PC-3 (cell line): ENCODE measurements at regions not wholly inside any gene's neighbourhood (a gene's known extent, or its start where the extent isn't known, plus 50 kb on each side); places are given as distances from the start of the nearest gene placed in this dataset.

ENCODE experiments used
- EZH2 ChIP-seq: fragments of 300-600 bp; sonication (generic); IDR thresholded peaks from one replicate; pipeline ENCODE4 v1.6.1; 2017; ENCODE audit warnings: antibody characterized with exemption, mild to moderate bottlenecking, low read length; ENCODE audit not compliant: unreplicated experiment
- EZH2phosphoT487 ChIP-seq: fragments of 300-600 bp; sonication (generic); IDR thresholded peaks from 2 replicates; pipeline ENCODE4 v1.6.1; 2018; ENCODE audit warnings: mild to moderate bottlenecking, antibody characterized with exemption, low read length, borderline replicate concordance
- TF ChIP-seq, protein P1 (sequence below): fragments of 300-600 bp; sonication (generic); conservative IDR thresholded peaks from 2 replicates; pipeline ENCODE4 v1.5.1; 2017; ENCODE audit warnings: antibody characterized with exemption, low read depth, mild to moderate bottlenecking, low read length

DNA sequence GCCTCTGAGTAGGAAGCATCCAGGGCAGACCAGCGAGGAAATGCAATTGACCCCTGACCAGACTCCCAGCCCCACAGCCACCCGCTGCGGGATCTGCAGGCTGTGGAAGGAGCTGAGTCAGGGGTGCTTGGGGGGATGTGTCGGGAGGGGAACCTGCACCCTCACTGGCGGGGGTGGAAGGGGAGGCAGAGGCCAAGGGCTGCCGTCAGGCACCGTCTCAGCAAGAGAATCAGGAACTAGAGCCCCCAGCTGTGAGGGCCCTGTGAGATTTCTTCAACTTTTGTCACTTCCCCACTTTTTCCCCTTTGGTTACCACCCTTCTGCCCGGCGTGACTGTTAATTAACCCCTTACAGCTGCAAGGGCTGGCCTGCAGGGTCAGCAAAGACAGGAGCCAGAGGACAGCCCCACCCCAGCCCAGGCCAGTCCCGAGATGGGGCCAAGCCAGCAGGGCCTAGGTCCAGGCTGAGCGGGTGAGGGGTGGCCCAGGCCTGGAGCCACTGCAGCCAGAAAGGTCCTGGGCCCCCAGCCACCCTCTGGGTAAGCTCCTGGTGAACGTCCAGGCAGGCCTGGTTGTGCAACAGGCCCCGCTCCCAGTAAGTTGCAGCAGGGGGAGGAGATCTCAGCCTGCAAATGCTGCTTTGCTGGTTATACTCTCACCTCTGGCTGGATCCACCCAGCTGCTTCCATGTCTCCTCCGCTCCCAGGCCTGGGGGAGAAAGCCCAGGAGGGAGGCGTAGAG, 147.0 kb upstream of the ID2 start:
- TF ChIP-seq, protein P1, sequence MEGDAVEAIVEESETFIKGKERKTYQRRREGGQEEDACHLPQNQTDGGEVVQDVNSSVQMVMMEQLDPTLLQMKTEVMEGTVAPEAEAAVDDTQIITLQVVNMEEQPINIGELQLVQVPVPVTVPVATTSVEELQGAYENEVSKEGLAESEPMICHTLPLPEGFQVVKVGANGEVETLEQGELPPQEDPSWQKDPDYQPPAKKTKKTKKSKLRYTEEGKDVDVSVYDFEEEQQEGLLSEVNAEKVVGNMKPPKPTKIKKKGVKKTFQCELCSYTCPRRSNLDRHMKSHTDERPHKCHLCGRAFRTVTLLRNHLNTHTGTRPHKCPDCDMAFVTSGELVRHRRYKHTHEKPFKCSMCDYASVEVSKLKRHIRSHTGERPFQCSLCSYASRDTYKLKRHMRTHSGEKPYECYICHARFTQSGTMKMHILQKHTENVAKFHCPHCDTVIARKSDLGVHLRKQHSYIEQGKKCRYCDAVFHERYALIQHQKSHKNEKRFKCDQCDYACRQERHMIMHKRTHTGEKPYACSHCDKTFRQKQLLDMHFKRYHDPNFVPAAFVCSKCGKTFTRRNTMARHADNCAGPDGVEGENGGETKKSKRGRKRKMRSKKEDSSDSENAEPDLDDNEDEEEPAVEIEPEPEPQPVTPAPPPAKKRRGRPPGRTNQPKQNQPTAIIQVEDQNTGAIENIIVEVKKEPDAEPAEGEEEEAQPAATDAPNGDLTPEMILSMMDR = no peak
- TF ChIP-seq EZH2 (no peak), EZH2phosphoT487 (no peak)
